T-helper 1 cell treated with Interleukin-12 subunit alpha and Interleukin-12 subunit beta and Interleukin-4 antibody, amounts not matched to agents 30 ng/mL and 1 ng/mL, for 36 hours (primary cell): ENCODE measurements at regions not wholly inside any gene's neighbourhood (a gene's known extent, or its start where the extent isn't known, plus 50 kb on each side); places are given as distances from the start of the nearest gene placed in this dataset.

Experiments used
- intact Hi-C: fragments of 100-400 bp; cut with micrococcal nuclease; formaldehyde crosslinking; loops from one replicate; pipeline ENCODE4 v1.15.1; 2024

DNA sequence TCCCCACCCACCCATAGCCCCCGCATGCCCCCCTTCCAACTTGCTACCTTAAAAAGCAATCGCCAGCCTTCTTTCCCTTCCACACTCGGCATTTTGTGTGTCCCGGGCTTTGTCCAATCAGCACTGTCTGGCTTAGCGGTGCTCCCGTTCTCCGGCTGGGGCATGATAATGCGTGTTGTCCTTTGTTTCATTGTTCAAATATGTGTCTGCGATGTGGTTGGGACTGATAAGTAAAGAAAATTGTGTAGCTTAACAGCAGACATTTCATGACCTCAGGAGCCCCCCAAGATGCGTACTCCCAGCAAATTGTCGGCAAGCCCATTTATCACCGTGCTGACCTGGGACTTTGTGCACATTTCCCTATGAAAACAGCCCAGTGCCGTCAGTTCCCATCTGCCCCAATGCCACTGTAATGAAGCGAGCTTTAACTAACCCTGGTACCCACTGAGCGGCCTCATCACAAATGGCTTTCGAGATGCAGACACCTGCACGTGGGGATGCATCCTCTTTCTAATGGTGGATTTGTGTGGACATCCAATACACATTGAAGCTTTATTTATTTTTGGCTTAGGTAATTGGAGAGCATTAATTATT lies 167.0 kb upstream of the E2F8 start:
- intact Hi-C loops: no loop called here

- intact Hi-C loops: no loop called here
Measured at GRCh38 chr11:19405966-19406365, 165.2 kb upstream of the E2F8 start.

- intact Hi-C loops: no loop called here
Measured at GRCh38 chr11:19404787-19405186, 164.0 kb upstream of the E2F8 start.

DNA sequence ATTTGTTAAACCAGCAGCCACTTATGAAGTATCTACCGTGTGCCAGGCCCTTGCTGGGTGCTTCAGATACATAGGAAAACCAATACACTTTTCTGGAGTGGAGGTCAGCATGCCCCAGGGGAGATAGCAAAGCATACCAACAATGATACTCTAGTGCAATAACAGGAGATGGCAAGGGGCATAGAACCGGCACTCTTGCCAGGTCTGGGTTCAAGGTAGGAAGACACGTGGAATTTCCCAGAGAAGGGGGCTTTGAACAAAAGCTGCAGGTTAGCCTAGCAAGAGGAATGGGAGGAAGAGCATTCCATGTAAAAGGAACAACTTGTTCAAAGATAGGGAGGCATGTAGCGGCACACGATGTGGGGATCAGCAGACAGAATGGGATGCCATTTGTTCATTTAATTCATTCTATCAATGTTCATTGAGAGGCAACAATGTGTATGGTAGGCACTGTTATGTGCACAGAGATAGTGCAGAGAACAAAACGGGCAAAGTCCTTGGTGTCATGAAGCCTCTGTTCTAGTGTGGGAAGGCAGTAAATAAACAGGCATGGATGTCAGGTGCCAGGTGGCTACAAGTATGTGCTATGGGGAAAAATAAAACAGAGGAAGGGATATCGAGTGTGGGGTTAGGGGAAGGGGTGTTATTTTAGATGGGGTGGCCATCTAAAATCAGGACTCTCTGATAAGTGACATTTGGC lies 162.6 kb upstream of the E2F8 start:
- intact Hi-C loops: no loop called here

DNA sequence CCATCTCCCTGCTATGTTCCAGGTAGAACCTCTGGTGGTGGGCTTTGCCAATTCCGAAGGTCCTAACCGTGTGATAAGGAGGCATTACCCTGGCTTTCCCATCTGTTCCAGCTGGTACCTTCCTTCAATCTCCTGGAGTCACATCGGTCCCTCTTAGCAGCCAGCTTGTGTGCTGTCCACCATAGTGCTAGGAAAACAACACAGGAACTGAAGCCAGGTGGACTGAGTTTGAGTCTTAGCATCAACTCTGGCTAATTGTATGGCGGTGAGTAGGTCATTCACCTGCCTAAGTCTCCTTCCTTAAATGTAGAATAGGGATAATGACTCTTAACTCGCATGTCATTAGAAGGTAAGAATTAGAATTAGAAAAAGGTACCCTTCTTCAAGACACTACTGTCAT lies 159.6 kb upstream of the E2F8 start:
- intact Hi-C loops: no loop called here

DNA sequence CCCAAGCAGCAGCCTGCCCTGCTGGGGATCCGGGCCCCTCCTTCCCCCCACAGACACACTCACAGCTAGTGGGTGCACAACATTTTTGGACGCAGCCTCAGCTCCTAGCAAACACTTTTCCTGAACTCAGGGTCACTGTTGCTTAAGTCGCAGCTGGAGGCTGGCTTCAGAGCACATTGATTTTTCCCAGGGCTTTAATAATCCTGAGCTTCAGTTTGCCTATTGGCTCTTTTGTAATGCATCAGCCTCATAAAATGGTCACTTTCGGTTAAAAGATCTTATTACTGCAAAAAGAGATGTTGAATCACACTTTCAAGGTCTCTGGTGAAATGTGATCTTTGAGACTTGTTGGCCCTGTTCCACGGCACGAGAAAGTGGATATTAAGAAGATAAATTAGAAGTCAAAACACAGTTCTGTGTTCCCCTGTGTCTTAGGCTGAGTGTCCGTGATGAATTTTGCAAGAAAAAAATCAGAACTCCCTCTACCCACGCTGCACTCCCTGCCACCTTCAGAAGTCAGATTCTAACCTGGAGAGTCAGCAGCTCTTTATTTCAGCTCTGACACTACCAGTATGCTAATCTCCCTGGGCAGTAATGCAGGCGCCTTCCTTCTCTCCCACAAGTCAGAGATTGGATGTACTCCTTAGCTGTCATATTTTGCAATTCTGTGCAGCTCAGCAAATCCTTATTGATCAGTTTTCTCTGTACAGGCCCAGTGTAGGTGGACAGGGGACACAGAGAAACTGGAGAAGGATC lies 158.2 kb upstream of the E2F8 start:
- intact Hi-C loops: no loop called here

DNA sequence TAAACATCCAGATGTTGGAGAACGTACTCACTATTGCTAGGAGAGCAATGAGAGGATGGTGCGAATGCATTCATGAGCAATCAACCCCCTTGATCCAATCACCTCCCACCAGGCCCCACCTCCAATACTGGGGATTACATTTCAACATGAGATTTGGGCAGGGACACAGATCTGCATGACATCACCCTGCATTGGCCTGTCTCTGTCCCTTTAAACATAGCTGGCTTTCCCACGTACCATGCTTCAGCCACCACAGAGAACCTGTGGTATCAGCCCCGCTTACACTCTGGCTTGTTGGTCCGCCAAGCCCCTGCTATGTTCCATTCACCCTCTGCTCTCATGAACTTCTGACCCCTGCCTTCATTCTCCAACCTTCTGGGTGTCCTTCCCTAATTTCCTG lies 157.5 kb upstream of the E2F8 start:
- intact Hi-C loops: no loop called here

DNA sequence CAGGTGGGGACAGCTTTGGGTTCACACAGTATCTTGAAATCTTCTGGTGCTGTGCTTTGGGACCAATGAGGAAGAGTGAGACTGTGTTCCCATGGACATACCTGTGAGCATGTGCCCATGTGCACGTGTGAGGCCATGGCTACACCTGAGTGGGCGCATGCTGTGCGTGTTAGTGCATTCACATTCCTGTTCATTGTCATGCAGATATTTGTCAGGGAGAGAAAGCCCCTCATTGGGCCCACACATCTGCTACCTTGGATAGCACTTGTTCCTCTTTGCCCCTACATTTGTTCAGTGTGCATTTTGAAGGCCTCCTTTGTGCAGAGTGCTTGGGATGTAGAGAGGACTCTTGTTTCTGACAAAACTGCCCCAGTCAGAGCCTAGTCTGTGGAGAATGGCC lies 154.3 kb upstream of the E2F8 start:
- intact Hi-C loops: no loop called here

- intact Hi-C loops: loop anchor here (5.0 kb wide), 1 partner anchor 48 kb away; no protein-coding TSS in a partner anchor
Measured at GRCh38 chr11:19394525-19395016, 153.8 kb upstream of the E2F8 start.

DNA sequence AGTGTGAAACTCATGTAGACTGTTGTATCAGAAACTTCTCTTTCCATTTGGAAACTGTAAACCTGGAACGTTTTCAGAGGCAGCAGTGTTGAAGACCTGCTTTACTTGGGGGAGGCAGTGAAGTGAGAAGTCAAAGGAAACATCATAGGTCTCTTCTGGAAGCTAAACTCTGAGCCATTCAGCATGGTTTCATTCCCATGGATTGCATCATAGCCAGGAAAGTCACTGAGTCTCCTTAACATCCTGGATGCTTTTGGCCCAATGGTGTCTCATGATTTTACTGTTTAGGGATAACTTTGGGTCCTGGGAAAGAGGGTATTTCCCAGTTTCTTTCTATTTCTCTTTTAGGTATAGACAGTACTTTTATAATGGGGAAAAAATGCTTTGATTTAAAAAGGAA lies 153.2 kb upstream of the E2F8 start:
- intact Hi-C loops: loop anchor here (5.0 kb wide), 1 partner anchor 48 kb away; no protein-coding TSS in a partner anchor

DNA sequence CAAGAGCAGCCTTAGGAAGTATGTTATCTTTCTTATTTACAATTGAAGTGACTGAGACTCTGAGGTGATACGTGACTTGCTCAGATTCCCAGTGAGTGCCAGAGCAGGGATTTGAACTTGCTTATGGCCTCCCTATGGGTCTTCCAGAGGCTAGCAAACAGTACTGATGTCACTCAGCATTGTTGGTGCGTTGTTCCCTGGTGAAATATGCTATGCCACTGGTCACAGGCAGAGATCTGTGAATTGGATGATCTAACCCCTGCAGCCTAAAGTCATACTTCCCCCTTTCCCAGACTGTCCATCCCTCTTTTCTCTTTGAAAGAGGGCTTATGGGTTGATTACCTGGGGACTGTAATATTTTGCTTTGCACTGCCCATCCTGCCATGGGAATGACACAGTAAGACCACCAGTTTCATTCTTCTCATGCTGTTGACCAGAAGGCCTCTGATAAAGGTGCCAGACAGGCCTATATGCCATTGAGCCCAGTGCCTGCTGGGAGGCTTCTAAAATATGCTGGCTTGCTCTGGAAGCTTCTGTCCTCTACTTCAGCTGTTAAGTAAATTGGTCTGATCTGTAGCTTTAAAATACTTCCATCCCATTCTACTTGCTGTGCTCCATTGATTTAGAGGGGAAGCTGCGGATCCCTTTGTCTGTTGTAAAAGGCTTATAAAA lies 152.2 kb upstream of the E2F8 start:
- intact Hi-C loops: loop anchor here (5.0 kb wide), 1 partner anchor 49 kb away; no protein-coding TSS in a partner anchor

- intact Hi-C loops: loop anchor here (5.0 kb wide), 1 partner anchor 50 kb away; no protein-coding TSS in a partner anchor
Measured at GRCh38 chr11:19392321-19392720, 151.6 kb upstream of the E2F8 start.

- intact Hi-C loops: loop anchor here (5.0 kb wide), 1 partner anchor 51 kb away; no protein-coding TSS in a partner anchor
Measured at GRCh38 chr11:19391652-19392051, 150.9 kb upstream of the E2F8 start.

GRCh38 chr11:19391026-19391425 lies 150.3 kb upstream of the E2F8 start:
- intact Hi-C loops: loop anchor here (5.0 kb wide), 1 partner anchor 51 kb away; no protein-coding TSS in a partner anchor

DNA sequence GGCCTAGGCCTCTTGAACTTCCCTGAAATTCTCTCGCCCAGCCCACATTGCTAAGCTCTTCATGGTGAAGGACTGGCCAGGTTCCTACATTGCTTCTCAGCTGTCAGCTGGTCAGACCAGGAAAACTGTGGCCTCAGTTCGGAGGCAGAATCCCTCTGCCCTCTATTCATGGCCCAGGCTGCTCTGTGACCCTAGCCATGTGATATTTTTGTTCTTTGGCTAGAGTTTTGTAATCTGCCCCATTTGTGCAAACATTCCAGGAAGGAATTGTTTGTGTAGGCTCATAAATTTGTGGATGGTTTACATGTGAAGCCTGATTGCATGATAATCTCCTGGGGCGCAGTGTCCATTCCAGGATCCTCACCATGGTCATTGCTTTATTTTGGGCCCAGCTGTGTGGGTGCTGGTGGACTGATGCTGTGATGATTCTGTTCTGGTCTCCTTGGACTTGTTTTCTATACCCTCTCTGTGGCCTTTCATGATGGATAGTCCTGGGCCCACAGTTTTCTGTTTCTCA lies 149.1 kb upstream of the E2F8 start:
- intact Hi-C loops: loop anchor here (5.0 kb wide), 1 partner anchor 52 kb away; no protein-coding TSS in a partner anchor

GRCh38 chr11:19382131-19382611 lies 141.4 kb upstream of the E2F8 start:
- intact Hi-C loops: no loop called here

DNA sequence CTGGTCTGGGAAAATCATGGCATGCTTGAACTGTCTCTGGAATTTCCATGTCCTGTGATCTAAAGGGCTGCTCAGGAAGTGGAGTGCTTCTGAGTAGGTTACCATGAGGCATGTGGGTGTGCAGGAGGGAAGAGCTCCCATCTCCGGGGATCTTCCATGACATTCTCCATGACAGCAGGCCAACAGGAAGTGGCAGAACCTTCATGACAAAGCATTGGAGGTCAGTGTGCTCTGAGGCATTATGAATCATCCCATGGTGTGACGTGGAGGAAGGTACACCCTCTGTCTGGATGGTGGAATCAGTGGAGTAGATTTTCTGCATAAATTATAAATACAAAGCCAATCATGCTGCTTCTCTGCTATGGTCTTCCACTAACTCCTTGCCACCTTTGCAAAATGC lies 139.6 kb upstream of the E2F8 start:
- intact Hi-C loops: no loop called here

DNA sequence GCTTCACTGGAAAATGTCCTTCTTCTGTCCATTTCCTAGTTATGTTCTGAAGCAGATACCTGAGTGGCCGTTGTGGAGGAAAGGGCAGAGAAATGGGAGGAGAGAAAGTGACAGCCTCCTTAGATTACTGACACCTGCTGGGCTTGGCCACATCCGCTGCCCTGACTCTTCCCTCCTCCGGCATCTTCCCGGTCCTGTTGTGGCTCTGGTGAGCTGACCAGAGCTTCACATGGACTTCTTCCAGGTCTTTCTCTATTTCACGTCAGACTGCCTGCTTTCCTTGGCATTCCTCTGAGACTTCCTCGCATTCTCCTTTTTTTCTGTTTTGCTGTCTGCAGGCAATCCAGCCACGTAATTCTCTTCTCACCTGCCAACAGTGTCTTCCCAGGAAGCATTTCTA lies 138.7 kb upstream of the E2F8 start:
- intact Hi-C loops: no loop called here

DNA sequence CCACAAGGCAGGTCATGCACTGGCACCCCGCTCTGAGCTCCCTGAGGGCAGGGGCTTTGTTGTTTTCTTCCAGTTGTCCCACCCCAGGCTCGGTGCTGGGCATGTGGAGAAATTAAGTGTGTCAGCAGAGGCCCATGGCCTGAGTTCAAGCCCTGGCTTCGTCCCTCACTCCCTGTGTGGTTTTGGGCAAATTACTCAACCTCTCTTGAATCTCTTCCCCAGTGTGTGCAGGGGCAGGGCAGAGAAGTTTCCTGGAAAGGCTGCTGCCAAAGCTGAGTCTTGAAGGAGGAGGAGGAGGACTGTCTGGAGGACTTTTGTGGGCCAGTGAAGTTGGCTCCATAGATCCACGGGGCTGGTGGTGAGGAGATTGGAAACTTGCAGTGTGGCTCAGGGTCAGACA lies 138.1 kb upstream of the E2F8 start:
- intact Hi-C loops: no loop called here

- intact Hi-C loops: no loop called here
Measured at GRCh38 chr11:19377881-19378280, 137.1 kb upstream of the E2F8 start.

DNA sequence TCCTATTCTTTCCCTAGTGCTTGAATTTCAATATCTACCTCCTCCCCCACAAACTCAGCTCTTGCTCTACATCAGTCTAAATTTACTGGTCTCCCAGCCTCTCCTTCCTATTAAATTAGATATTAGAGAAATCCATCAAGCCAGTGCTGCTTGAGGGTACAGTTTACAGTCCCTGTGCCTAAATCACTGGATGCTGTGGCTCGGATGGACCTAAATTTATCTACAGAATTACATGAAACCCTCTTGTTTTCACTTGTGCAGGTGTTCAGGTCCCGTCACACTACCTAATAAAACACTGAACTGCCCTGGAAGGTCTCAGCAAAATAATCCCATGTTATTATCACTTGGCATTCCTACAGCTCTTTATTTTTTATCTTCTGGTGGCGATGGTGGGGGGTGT lies 134.7 kb upstream of the E2F8 start:
- intact Hi-C loops: no loop called here
